T-cell (primary cell): ENCODE measurements at regions not wholly inside any gene's neighbourhood (a gene's known extent, or its start where the extent isn't known, plus 50 kb on each side); places are given as distances from the start of the nearest gene placed in this dataset.

Experiments used
- ATAC-seq, 4 experiments: fragments of 200-7000 bp in 3 of 4; fragments of 150-1000 bp in 1 of 4; cut with Tn5 transposase; replicated peaks in 1 of 4; 1 replicate in 3 of 4; 2 replicates in 1 of 4; pipeline ENCODE4 v1.10.0; 2021; ENCODE audit warnings: moderate library complexity in 3 of 4, mild to moderate bottlenecking in 2 of 4, moderate number of reproducible peaks in 1 of 4
- CTCF ChIA-PET, 2 donors: fragments of 300-600 bp; sonication (Branson Sonifier 250); formaldehyde crosslinking; loops; one replicate each; lab custom pipeline; 2022; ENCODE audit warnings: antibody characterized with exemption in 2 of 2; lab: Charles Lee
- POLR2A ChIA-PET, 2 donors: fragments of 300-600 bp; sonication (Branson Sonifier 250); formaldehyde crosslinking; loops; one replicate each; lab custom pipeline; 2022; ENCODE audit warnings: antibody characterized with exemption in 2 of 2; lab: Charles Lee
- DNase-seq, 35 experiments: peaks; one replicate each; pipeline versions ENCODE4 v3.0.0 to v3.0.0-alpha.2; 2013 to 2023
- H3K27ac ChIP-seq: one replicate; pipeline ENCODE4 v1.5.1; 2013; ENCODE audit warnings: low read length
- H3K27me3 ChIP-seq, 2 experiments: replicated peaks in 1 of 2; 1 replicate in 1 of 2; 2 replicates in 1 of 2; pipeline versions ENCODE4 v1.6.1 to v1.7.0; 2013; ENCODE audit warnings: low read length in 1 of 2, mixed read lengths in 1 of 2; ENCODE audit not compliant: control insufficient read depth in 2 of 2, insufficient read depth in 2 of 2; ENCODE audit errors: extremely low read depth in 1 of 2
- H3K36me3 ChIP-seq, 2 donors: 1 replicate in 1 of 2; 2 replicates in 1 of 2; pipeline versions ENCODE4 v1.6.1 to v1.7.0; 2013; ENCODE audit warnings: low read length in 1 of 2; ENCODE audit not compliant: control insufficient read depth in 2 of 2, insufficient read depth in 1 of 2; ENCODE audit errors: extremely low read depth in 1 of 2
- H3K4me1 ChIP-seq, 2 experiments: 1 replicate in 1 of 2; 2 replicates in 1 of 2; pipeline versions ENCODE4 v1.6.1 to v1.7.0; 2013; ENCODE audit warnings: low read length in 2 of 2, mixed read lengths in 1 of 2; ENCODE audit not compliant: insufficient read depth in 2 of 2, control insufficient read depth in 1 of 2; ENCODE audit errors: extremely low read depth in 1 of 2
- H3K4me3 ChIP-seq, 2 donors: 1 replicate in 1 of 2; 2 replicates in 1 of 2; pipeline versions ENCODE4 v1.5.1 to v1.7.0; 2013; ENCODE audit warnings: mild to moderate bottlenecking in 2 of 2, low read length in 1 of 2, moderate library complexity in 1 of 2; ENCODE audit not compliant: control insufficient read depth in 1 of 2; ENCODE audit errors: extremely low read depth in 1 of 2
- H3K9me3 ChIP-seq: 2 replicates; pipeline ENCODE4 v1.7.0; 2013
- H3K27ac Mint-ChIP-seq, 2 donors: one replicate each; pipeline ENCODE4 v1.8.0; 2020 to 2021; ENCODE audit warnings: mild to moderate bottlenecking in 2 of 2, mixed read lengths in 2 of 2
- H3K27me3 Mint-ChIP-seq, 2 donors: one replicate each; pipeline ENCODE4 v1.8.0; 2021 to 2022; ENCODE audit warnings: mixed read lengths in 2 of 2
- H3K36me3 Mint-ChIP-seq: one replicate; pipeline ENCODE4 v1.8.0; 2021; ENCODE audit warnings: mixed read lengths
- H3K4me1 Mint-ChIP-seq, 3 donors: one replicate each; pipeline ENCODE4 v1.8.0; 2020 to 2022; ENCODE audit warnings: mixed read lengths in 3 of 3, mild to moderate bottlenecking in 1 of 3
- H3K4me3 Mint-ChIP-seq, 3 donors: one replicate each; pipeline ENCODE4 v1.8.0; 2020 to 2022; ENCODE audit warnings: mild to moderate bottlenecking in 3 of 3, mixed read lengths in 3 of 3, moderate library complexity in 3 of 3
- H3K9me3 Mint-ChIP-seq, 3 donors: one replicate each; pipeline ENCODE4 v1.8.0; 2020 to 2022; ENCODE audit warnings: mixed read lengths in 3 of 3
- WGBS: methylation state at CpG from one replicate; pipeline ENCODE4 v1.1.5; 2013; ENCODE audit warnings: missing lambda C conversion rate; ENCODE audit not compliant: insufficient coverage; 5-methylcytosine and 5-hydroxymethylcytosine counted together

DNA sequence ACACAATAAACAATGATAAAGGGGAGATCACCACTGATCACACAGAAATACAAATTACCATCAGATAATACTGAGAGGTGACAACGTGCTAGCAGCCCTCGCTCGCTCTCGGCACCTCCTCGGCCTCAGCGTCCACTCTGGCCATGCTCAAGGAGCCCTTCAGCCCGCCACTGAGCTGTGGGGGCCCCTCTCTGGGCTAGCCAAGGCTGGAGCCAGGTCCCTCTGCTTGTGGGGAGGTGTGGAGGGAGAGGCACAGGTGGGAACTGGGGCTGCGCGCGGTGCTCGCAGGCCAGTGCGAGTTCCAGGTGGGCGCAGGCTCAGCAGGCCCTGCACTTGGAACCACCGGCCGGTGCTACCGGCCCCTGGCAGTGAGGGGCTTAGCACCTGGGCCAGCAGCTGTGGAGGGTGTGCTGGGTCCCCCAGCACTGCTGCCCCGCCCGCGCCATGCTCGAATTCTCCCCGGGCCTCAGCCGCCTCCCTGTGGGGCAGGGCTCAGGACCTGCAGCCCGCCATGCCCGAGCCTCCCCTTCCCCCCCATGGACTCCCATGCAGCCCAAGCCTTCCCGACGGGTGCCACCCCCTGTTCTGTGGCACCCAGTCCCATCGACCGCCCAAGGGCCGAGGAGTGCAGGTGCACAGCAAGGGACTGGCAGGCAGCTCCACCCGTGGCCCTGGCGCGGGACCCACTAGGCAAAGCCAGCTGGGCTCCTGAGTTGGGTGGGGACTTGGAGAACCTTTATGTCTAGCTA lies 340.0 kb upstream of the GULP1 start:
- ATAC-seq = no peak

DNA sequence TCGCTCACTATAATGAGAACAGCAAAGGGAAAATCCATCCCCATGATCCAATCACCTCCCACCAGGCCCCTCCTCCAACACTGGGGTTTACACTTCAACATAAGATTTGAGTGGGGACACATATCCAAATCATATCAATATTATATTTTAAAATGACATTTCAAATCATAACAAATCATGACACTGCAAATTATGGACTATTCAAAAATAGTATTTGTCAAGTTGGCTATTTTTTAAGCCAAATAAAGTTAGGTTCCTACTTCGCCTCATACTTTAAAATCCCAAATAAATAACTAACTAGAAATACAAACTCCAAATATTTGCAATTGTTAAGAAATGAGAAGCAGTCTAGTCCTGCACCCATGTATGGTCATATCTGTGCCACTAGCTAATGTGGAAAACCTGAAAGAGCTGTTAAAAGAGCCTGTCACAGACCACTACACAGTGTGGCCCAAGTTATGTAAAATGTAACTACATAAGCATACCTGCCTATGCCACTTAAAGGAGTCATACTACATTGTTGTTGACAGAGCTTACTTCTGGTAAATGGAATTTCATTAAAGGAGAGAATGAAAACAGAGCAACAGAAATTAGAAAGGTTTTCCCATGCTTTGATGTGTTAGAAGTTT lies 334.7 kb upstream of the GULP1 start:
- no peaks in the 10 kb centered on the region for H3K4me1 ChIP-seq
- WGBS = no CpG with 5 or more reads among the region's 2 CpGs
- CTCF ChIA-PET = interaction anchor here in 1 of 2 donors (0.7 kb wide), 1 partner anchor 34 kb away, joined by 3 read pairs; no protein-coding TSS in a partner anchor
- no peaks in the 10 kb centered on the region for H3K9me3 ChIP-seq
- POLR2A ChIA-PET = no interaction called here
- Mint-ChIP-seq H3K27ac (no peak overlapping the region), H3K4me3 (no peak overlapping the region), H3K36me3 (no peaks in the 10 kb centered on the region), H3K27me3 (no peaks in the 10 kb centered on the region), H3K9me3 (peaks cover 0 to 4% (median 3%) of the 10 kb centered on the region in 3 donors), H3K4me1 (no peaks in the 10 kb centered on the region)
- no peaks in the 10 kb centered on the region for H3K36me3 ChIP-seq
- no peak for DNase-seq
- no peak overlapping the region for H3K4me3 ChIP-seq
- ATAC-seq = no peak
- no peak overlapping the region for H3K27ac ChIP-seq
- no peaks in the 10 kb centered on the region for H3K27me3 ChIP-seq

More for the DNA sequence above, 340.0 kb upstream of the GULP1 start:
- H3K4me1 ChIP-seq = no peaks in the 10 kb centered on the region
- no peaks in the 10 kb centered on the region for H3K9me3 ChIP-seq
- WGBS = 88% methylated on average over 15 of the region's 32 CpGs
- ChIA-PET POLR2A (no interaction called here), CTCF (no interaction called here)
- no peak overlapping the region for H3K4me3 ChIP-seq
- H3K27ac ChIP-seq = no peak overlapping the region
- H3K9me3 Mint-ChIP-seq = peaks cover 8 to 11% (median 8%) of the 10 kb centered on the region in 3 donors
- no peak overlapping the region for H3K27ac Mint-ChIP-seq
- H3K27me3 Mint-ChIP-seq = no peaks in the 10 kb centered on the region
- H3K36me3 Mint-ChIP-seq = no peaks in the 10 kb centered on the region
- H3K27me3 ChIP-seq = no peaks in the 10 kb centered on the region
- H3K4me1 Mint-ChIP-seq = no peaks in the 10 kb centered on the region
- no peaks in the 10 kb centered on the region for H3K36me3 ChIP-seq
- no peak overlapping the region for H3K4me3 Mint-ChIP-seq
- no peak for DNase-seq

DNA sequence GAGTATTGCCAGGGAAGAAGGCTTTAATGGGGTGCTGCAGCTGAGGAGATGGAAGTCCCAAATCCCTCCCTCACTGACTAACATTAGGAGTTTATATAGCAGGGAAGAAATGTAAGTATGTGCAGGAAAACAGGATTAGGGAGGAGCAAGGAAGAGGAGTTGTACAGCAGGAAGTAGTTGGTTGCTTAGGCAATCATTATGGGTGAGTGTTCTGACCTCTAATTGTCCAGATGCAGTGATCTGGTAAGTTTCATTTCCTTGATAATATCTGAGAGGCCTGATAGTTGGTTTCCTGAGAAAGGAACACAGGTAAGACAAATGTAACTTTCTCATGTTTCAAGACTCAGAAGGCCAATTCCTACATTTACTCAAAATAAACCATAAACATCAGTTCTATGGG lies 331.9 kb upstream of the GULP1 start:
- no peaks in the 10 kb centered on the region for H3K9me3 ChIP-seq
- Mint-ChIP-seq H3K4me3 (no peak overlapping the region), H3K4me1 (no peaks in the 10 kb centered on the region), H3K27ac (no peak overlapping the region), H3K36me3 (no peaks in the 10 kb centered on the region), H3K27me3 (no peaks in the 10 kb centered on the region), H3K9me3 (peaks cover 0 to 3% (median 0%) of the 10 kb centered on the region in 3 donors)
- DNase-seq (no peak), ATAC-seq (no peak)
- H3K36me3 ChIP-seq = no peaks in the 10 kb centered on the region
- CTCF ChIA-PET = interaction anchor here in 1 of 2 donors (0.6 kb wide), 1 partner anchor 573 kb away, joined by 4 read pairs; no protein-coding TSS in a partner anchor
- H3K27ac ChIP-seq = no peak overlapping the region
- H3K4me3 ChIP-seq = no peak overlapping the region
- H3K4me1 ChIP-seq = no peaks in the 10 kb centered on the region
- no peaks in the 10 kb centered on the region for H3K27me3 ChIP-seq
- POLR2A ChIA-PET = no interaction called here

DNA sequence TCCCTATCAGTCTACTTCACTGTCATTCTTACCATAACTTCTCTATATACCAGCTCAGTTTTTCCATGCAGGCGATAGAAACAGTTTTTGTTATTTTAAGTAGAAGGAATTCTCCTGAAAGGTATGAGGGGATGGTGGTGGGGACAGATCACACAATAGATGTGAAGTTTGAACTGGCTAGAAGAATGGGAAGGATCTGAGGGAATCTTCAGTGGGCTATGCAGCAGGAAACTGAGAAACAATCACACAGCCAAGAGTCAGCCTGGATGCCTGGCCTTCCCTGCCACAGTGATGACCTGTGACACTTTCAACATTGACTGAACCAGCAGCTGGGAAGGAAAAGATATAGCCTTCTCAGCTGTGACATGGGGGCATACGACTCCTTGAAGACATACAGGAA lies 329.1 kb upstream of the GULP1 start:
- Mint-ChIP-seq H3K9me3 (peaks cover 0 to 3% (median 0%) of the 10 kb centered on the region in 3 donors), H3K4me1 (no peaks in the 10 kb centered on the region), H3K27me3 (no peaks in the 10 kb centered on the region), H3K4me3 (no peak overlapping the region), H3K27ac (no peak overlapping the region), H3K36me3 (no peaks in the 10 kb centered on the region)
- no peak for DNase-seq
- no CpG with 5 or more reads among the region's 2 CpGs for WGBS
- Histone ChIP-seq H3K9me3 (no peaks in the 10 kb centered on the region), H3K4me1 (no peaks in the 10 kb centered on the region), H3K4me3 (no peak overlapping the region), H3K27ac (no peak overlapping the region), H3K27me3 (no peaks in the 10 kb centered on the region), H3K36me3 (no peaks in the 10 kb centered on the region)
- no peak for ATAC-seq
- CTCF ChIA-PET = no interaction called here
- POLR2A ChIA-PET = no interaction called here

DNA sequence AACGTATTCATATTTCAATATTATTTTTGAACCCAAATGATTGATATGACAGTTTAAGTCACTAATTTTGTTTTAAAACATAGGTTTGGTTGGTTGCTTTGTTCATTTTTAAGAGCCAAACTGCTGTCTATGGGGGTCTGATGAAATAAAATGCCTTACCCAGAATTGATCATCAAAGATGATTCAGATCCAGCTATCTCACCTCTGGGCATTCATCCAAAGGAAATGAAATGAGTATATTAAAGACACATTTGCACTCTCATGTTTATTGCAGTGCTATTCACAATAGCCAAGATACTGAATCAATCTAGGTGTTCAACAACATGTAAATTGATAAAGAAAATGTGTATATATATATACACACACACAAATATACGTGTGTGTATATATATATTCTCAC lies 326.9 kb upstream of the GULP1 start:
- CTCF ChIA-PET = no interaction called here
- H3K4me1 ChIP-seq = no peaks in the 10 kb centered on the region
- no peak overlapping the region for H3K27ac ChIP-seq
- WGBS = no CpG with 5 or more reads among the region's 2 CpGs
- no peaks in the 10 kb centered on the region for H3K9me3 Mint-ChIP-seq
- no peaks in the 10 kb centered on the region for H3K36me3 ChIP-seq
- H3K4me1 Mint-ChIP-seq = no peaks in the 10 kb centered on the region
- no peaks in the 10 kb centered on the region for H3K27me3 ChIP-seq
- ATAC-seq = no peak
- H3K4me3 Mint-ChIP-seq = no peak overlapping the region
- no peaks in the 10 kb centered on the region for H3K36me3 Mint-ChIP-seq
- H3K4me3 ChIP-seq = no peak overlapping the region
- no peak overlapping the region for H3K27ac Mint-ChIP-seq
- no peaks in the 10 kb centered on the region for H3K9me3 ChIP-seq
- POLR2A ChIA-PET = no interaction called here
- no peaks in the 10 kb centered on the region for H3K27me3 Mint-ChIP-seq
- no peak for DNase-seq

DNA sequence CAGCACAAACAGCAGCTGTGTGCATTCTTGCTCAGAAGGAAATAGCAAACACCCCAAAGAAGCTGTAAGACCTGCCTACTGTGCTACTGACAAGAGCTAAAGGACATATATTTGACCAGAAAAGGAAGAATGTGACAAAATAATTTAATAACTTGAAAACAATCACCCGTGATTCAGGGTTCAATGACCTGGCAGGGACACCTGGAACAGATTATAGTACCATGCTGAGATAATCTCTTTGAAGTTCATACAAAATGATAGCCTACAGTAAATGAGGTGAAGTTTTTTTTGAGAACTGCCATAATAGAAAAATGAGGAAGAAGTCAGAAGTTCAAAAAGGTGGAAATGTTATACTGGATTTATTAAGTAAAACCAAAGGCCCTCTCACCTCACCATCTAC lies 324.8 kb upstream of the GULP1 start:
- no peak overlapping the region for H3K27ac Mint-ChIP-seq
- Histone ChIP-seq H3K27ac (no peak overlapping the region), H3K9me3 (no peaks in the 10 kb centered on the region), H3K4me1 (no peaks in the 10 kb centered on the region), H3K27me3 (no peaks in the 10 kb centered on the region), H3K4me3 (no peak overlapping the region), H3K36me3 (no peaks in the 10 kb centered on the region)
- no peaks in the 10 kb centered on the region for H3K4me1 Mint-ChIP-seq
- WGBS = no CpG with 5 or more reads among the region's 1 CpG
- H3K9me3 Mint-ChIP-seq = peaks cover 0 to 4% (median 0%) of the 10 kb centered on the region in 3 donors
- DNase-seq (no peak), ATAC-seq (no peak)
- CTCF ChIA-PET = interaction anchor here in 1 of 2 donors (0.5 to 0.6 kb wide), 2 partner anchors 72 to 945 kb away, joined by 3 to 8 read pairs; no protein-coding TSS in a partner anchor
- H3K36me3 Mint-ChIP-seq = no peaks in the 10 kb centered on the region
- POLR2A ChIA-PET = no interaction called here
- H3K4me3 Mint-ChIP-seq = no peak overlapping the region
- H3K27me3 Mint-ChIP-seq = no peaks in the 10 kb centered on the region
